DMS114 treated with DMSO at 0.1 percent for 48 hours (cell line): ENCODE measurements at regions not wholly inside any gene's neighbourhood (a gene's known extent, or its start where the extent isn't known, plus 50 kb on each side); places are given as distances from the start of the nearest gene placed in this dataset.

Source experiments
- DNase-seq: peaks from one replicate; lab custom pipeline; 2025; ENCODE audit not compliant: unreplicated experiment; lab: John Stamatoyannopoulos, UW

GRCh38 chr5:73231246-73231778 is 58.3 kb downstream of the TMEM174 start:
- no peak for DNase-seq

- no peak for DNase-seq
These were observed 57.6 kb downstream of the TMEM174 start for GRCh38 chr5:73230264-73231245.

GRCh38 chr5:73229271-73229670 is 56.3 kb downstream of the TMEM174 start:
- no peak for DNase-seq

- DNase-seq: no peak
These were observed 55.1 kb downstream of the TMEM174 start for GRCh38 chr5:73228052-73228451.
